Suppressor macrophage treated with lipopolysaccharide for 4 hours (primary cell): ENCODE measurements at regions not wholly inside any gene's neighbourhood (a gene's known extent, or its start where the extent isn't known, plus 50 kb on each side); places are given as distances from the start of the nearest gene placed in this dataset.

ENCODE experiments used
- DNase-seq: peaks from one replicate; pipeline ENCODE4 v3.0.0-alpha.2; 2020

DNA sequence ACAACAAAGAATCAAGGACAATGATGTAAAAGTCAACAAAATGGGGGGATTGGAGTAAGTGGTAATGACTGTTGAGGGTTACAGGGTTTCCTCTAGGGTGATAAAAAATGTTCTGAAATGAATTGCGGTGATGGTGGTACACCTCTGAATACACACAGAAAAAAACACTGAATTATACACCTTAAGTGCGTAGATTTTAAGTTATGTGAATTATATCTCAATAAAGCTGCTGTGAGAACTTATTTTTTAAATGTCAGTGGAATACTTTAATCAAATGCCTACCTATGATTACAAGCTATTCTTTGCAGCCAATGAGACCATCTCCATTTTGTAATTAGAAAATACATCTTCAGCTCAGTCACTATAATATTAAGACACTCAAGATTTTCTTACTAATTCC, 53.5 kb downstream of the ZNF608 start:
- DNase-seq, result no peak

DNA sequence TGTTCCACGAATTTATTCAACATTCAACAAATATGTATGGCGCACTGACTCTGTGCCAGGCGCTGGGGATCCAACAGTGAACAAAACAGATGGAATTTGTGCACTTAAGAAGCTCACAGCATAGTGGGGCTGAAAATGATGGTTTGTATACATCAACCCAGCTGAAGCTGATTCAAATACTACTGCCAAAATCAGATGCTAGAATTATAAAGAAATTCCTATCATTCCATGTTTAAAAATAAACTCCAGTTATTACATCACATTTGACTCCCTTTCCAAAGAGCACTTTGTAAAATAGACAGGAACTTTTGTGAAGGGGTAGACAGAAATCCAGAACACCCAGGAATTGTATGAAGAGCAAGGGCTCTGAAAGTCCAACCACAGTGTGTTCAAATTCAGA, 54.1 kb downstream of the ZNF608 start:
- no peak for DNase-seq

DNA sequence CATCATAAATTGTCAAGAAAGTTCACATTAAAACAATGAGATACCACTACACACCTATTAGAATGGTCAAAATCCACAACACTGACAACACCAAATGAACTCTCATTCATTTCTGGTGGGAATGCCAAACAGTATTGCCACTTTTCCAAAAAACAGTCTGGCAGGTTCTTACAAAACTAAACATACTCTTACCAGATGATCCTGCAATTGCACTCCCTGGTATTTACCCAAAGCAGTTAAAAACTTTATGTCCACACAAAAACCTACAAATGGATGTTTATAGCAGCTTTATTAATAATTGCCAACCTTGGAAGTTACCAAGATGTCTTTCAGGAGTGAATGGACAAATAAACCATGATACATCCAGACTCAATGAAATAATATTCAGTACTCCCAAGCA, 56.8 kb downstream of the ZNF608 start:
- DNase-seq, result no peak

DNA sequence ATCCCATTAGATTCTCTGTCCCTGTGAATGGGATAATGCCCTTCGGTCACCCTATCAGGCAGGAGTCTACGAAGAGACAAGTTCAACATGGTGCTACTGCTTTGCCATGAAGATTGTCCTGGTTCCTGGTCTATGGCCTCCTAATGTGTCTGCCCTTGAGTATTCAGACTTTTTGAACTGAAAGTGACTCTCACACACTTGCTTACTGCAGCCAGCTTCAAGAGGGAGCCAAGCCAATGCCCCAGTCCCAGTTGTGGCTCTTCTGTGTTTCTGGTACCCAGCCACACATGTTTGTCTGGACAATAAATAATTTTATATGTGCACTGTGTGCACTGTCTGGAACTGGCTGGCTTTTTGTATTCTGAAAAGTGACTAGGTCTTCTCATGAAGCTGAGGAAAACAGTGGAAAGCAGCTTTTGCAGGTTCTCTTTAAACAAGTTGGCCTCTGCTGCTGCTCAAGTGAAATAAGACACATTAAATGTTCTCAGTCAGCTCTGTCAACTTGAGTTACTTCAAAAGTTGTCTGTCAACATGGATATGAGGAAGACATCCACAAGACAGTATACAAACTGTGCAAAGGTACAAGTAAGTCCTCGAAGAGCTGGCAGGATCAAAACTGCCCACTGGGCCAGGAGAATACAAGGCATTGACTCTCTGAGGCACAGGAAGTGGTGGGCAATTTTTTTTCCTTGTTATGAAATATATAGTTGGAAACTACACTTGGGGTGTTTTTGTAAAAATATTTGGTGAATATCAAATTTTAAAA, 60.0 kb downstream of the ZNF608 start:
- no peak for DNase-seq

DNA sequence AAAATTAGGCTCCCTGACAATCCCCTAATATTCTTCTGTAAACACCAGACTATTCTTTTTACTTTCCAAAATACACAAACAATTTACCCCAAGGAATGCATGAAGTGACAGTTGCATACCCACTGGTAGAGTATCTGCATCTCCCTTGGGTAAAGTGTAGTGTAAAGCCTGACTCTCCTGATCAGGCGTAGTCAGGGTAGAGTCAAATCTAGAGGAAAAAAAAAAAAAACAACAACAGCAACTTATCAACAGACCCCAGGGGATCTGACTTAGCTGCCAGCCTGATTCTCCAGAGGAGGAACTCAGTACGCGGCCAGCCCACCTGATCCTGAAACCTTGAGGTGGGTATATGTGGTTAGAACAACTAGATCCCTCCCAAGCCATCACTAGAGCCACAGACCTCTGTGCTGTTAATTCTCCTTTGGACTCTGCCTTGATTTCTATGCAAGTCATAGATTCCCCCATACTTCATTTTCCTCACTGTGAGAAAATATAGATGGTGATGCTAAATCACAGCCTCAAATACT, 61.0 kb downstream of the ZNF608 start:
- DNase-seq, result no peak

DNA sequence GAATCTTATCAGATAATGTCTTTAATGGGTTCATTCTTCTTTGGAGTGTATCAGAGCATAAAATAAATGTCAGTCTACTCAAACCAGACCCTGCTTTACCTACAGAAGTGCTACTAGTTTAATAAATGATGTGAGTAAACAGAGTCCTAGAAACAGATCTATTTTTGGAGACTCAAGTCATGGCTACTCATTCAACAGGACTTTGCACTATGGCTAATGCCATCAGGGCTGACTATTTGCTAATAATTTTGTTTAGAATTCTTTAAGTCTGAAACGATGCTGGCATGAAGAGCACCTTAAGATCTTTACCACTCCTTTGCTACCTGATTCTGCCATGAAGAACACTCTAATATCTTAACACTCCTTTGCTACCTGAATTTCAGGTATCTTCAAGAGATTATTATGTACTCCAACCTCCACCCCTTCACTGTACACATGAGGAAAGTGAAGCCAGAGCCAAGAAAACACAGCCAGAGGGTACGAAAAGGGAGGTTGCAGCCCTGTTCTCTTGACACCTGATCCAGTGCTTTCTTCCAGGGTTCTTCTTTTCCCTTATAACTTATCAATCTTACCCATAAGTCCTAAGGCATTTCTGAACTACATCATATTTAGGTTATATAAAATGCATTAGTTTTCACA, 62.4 kb downstream of the ZNF608 start:
- DNase-seq, result no peak

DNA sequence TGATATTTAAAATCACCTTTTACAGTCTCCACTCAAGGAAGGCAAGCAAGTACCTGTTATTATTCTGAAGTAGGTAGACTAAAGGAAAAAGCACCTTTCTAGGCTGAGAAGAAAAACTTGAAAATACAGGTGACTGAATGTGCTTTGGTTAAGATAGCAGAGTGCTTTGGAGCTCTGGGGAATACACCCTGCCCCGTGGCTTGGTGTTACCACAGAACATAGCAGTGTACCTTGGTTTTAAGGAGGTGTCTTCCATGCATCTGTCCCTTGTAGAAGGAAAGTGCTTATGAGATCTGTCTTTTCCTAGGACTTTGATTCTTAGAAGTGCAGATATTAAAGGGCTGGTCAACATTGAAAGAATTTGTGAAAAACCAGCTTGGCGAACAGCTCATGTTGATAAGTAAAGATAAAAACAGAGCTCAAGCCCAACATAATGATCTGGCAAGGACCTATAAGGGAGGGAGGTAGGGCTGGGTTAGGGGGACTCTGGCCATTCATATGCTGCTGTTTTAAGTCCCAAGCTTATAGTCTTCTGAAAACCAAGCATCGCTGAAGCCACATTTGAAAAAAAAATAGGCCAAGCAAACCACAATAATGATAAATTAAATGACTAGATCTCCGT, 66.8 kb downstream of the ZNF608 start:
- DNase-seq, result no peak

DNA sequence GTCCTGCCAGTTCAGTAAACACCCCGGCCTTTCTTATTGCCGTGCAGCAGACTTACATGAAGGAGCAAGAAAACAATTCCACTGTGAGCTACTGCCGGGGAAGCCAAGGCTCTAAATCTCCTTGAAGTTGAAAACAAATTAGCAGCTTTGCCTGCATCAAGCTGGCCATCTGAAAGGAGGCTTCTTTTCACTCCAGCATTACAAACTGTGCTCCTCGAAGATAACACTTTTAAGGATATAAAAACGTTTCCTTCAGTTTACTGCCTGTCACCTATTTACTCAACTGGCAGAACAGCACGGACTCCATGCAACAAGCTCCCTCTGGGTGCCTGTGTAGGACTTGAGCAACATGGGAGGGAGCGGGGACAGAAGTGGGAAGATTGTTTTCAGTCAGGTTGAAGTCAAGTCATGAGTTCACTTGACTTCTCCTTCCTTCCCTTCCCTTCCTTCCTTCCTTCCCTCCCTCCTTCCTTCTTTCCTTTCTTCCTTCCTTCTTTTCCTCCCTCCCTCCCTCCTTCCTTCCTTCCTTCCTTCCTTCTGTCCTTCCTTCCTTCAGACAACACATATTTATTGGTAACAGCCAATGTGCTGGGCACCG, 67.4 kb downstream of the ZNF608 start:
- DNase-seq, result no peak

DNA sequence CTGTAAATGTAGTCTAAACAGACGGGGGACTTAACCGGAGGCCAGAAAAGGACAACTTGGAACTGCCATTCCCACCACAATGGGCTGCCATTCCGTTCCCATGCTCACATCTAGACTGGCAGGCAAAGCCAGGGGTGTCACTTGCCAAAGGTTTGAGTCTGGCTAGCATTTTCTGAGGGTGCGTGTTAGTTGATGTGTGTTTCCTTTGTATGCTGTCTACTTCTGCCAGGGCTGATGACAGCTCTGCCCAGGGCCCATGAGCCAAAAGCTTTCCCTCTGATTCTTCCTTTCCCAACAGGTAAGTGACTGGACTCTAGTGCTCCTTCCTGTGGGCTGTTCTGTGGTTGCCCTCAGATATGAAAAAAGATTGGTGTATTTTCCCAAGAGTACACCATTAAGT, 68.0 kb downstream of the ZNF608 start:
- no peak for DNase-seq

DNA sequence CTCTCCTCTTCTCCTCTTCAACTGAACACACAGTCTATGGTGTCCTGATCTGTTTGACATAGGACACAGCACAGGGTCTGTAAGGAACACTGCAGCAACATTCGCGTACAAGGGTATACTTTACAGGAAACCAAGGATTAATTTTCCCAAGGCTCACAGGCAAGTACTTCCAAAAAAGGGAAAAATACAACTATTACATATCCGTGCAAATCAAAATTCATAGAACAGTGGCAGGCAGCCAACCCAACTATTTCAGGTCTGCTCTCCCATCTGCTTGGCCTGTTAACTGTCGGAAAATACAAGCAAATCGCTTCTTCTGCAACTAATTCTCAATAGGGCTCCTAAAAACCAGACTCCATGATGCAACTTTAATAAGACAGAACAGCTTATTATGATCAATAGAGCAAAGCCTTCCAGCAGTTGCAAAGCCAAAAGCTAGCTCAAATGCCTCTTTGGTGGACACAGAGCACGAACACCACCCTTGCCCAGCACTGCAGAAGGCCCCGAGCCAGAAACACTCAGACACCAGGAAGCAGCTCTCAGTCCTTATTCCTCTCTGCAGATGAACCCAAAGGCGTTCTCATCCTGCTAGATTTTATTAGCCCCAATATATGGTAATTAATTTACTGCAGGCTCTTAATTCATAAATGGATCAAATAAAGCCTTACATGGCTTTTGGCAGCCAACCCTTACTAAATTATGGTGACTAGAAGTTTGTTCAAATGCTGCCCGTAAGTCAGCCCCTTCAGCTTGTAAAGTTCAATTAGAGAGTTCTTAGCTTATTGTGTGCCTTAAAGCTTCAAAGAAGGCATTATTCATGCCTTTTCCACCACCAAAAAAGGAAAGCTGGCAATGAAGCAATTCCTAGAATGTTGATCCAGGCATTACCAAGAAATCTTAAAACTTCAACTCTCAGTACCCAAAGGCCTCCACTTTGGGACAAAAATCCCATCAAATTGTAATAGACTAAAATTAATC, 68.8 kb downstream of the ZNF608 start:
- DNase-seq, result no peak

DNA sequence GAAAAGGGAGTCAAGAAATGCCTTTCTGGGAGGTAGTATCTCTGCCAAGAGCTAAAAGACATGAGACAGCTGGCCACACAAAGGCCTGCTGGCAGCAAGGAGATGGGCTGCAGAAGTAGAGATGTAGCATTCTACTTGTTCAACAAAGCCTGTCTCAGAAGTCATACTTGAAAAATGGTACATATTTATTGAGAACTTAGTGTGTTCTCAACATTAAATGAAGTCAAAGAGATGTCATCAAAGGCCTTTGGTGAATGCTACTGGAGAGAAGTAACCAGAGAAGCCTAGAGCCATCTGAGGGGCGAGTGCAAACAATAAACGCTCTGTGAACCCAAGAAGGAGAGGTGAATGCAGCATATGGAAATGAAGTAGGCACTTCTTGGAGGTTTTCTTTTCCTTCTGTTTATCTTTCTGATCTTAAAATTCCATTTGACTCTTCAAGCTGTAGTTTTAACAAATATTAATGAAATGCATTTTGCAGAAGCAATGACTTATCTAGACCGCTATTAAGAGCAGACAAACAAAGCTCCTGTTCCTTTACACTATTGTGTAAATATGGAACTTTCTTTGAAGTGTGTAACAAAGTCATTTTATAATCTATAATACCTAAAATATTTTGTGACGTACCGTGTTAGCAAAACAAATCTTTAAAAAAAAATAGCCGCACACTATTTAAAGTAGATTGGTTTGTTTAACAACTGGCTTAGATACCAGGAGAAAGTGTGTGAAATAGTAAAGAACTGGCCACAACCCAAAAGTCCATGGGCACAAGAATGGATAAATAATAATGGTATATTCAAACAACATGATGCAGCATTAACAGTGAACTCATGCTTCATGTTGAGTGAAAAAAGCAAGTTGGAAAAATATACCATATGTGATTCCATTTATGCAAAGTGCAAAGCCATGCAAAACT, 70.2 kb downstream of the ZNF608 start:
- DNase-seq, result no peak

DNA sequence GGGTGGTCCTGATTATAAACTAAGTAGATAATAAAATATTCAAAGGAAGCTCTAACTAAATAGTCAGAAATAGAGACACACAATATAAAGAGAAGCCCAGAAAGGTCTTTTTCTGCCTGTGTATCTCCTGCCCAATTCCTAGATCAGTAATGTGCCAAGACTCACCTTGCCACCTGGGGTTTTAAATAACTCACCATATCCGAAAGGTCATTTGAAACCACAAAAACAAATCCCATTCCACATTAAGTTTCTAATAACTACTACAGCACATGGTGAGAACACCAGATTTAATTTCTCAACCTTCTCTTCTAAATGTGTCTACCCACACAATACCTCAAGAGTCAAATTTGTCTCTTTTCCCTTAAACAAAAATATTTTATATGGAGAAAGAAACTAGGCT, 75.2 kb downstream of the ZNF608 start:
- DNase-seq, result no peak

DNA sequence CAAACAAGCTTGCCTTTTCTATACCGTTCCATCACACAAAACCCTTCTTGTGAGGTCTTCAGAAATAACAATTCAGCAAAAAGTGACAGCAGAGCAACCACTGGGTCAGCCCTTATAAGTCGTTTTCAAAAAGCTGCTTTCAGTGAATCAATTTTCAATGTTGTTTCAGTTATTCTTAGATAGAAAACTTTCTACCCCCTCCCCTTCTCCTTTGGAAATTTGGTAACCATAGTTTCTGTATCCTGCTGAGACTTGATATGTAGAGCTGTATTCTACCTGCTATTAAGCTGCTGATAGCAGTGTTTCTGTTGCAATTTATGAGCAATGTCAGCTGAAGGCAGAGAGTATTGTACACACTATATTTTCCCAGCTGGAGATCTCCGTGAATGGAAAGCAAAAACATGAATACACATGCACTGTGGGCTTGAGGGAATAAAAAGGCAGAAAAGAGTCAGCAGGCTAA, 75.7 kb downstream of the ZNF608 start:
- DNase-seq, result no peak

DNA sequence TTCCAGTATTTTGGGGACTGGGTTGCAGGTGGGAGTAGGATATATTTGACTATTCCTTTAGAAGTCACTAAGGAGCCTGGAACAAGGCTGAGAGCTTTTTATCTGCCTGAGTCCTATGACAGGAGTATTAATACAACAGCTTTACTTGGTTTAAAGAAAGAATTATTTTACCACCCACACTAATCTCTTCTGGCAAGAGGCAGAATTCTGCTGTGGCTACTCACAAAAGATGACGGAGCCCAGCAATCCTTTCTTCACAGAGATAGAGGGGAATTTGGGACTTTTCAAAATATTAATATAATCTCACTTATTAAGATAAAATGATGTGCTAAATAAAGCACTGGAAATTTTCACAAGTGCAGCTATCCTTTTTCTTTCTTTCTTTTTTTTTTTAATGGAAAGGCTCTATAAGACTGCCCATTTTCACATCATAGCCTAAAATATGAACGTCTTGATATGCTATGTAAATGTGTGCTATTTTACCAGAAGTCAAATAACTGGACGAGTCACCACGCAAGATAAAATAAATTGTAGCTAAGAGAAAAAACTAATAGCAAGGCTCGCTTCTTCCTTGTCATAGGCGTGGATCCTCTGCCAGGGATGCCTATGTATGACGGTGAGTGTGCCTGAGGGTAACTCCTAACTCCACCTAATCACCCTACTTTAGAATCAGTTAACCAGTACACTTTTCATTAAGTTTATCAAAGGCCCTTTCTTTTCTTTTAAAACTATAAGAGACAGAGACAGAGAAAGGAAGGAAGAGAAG, 76.3 kb downstream of the ZNF608 start:
- DNase-seq, result no peak

DNA sequence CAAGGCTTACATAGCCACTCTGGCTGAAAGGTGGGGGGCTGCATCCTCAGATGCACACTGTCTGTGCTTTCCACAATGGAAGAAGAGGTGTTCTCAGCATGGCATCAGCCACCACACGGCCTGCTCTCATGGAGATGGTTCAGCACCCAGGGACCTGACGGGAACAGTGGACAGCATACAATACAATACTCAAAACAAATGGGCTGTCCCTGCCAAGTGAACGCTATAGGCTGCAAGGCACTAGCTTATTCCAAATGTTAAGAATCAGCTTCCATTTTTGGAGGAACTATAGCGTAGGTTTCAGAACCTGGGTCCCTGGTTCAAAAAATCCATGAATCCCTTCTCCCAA, 77.2 kb downstream of the ZNF608 start:
- no peak for DNase-seq

DNA sequence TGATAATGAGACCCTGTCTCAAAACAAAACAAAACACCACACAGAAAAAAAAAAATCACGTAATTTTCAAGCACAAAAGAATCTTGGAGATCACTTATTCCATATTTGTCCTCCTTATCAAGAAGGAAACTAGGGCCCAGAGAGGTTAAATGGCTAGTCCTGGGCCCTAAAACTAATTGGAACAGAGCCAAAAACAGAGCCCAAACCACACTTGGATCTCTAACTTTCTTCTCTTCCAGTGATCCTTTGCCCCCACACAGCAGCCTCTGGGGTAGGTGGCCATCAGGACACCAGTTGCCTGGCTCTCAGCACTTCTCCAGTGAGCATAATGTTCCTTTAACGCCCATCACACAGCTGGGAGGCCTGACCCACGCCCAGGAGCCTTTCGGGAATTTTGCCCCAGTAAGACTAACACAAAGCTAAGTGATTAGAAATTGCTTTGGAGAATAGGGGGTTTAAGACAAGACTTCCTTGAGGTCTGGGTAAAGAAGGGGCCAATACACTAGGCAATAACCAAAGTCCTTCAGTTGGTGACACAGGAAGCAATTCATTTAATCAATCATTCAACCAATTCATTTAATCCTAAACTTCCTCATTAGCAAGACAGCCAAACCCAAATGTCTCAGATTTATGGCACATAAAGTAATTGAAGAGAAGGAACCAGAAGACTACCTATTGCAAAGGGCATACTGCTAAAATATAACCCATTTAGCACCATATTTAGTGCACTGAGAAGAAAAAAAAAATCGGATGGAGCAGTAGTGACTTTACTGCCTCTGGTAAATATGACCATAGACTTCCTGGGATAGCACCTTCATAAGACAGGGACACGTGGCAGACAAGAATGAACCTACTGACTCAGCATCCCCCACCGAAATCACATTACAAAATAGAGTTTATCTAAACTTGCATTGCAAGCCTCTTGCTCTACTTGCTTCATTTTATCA, 77.8 kb downstream of the ZNF608 start:
- no peak for DNase-seq

DNA sequence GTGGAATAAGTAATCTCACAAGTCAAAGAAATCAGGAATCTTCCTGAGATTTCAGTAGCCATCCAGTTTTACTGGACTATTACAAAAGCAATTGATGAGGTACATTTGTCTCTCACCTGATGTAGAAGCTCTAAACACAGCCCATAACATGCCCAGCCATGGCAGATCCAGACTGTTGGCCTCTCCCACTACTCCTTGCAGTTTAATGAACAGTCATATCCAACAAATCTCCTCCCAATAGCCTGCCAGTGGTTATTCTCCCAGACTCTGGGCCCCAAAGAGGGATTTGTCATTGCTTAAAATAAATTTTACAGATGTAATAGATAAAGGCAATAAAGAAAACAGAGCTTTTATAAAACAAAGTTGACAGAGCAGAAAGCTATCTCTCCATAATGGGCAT, 80.8 kb downstream of the ZNF608 start:
- DNase-seq, result no peak

DNA sequence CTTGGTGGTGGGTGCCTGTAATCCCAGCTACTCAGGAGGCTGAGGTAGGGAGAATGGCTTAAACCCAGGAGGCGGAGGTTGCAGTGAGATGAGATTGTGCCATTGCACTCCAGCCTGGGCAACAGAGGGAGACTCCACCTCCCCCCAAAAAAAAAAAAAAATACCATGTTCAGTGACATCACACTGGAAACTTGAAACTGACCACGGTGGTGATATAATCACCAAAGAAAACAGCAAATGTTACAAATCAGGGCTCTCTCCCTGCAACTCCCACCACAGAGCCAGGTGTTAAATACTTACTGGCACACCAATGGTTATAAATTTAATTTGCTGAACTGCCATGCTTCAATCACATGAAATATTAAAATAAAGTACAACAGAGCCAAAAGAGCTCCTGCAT, 81.4 kb downstream of the ZNF608 start:
- no peak for DNase-seq

DNA sequence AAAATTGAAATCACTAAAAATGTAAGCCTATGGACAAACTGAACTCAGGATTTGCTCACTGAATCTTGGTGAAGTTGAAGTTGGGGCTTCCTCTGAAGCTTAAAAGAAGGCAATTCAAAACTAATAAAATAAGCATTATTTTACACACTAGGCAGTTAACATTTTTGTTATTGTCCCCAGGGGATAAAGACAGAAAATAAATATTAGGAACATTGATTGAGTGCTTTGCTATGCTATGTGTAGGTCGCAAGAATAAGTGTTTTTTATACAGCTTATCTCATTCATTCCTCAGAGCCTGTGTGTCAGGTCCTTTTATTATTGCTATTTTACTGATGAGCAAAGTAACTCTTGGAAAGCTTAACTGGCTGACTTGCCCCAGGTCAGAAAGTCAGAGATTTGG, 82.2 kb downstream of the ZNF608 start:
- no peak for DNase-seq
